ENCODE measurements at regions not wholly inside any gene's neighbourhood (a gene's known extent, or its start where the extent isn't known, plus 50 kb on each side); places are given as distances from the start of the nearest gene placed in this dataset.

DNA sequence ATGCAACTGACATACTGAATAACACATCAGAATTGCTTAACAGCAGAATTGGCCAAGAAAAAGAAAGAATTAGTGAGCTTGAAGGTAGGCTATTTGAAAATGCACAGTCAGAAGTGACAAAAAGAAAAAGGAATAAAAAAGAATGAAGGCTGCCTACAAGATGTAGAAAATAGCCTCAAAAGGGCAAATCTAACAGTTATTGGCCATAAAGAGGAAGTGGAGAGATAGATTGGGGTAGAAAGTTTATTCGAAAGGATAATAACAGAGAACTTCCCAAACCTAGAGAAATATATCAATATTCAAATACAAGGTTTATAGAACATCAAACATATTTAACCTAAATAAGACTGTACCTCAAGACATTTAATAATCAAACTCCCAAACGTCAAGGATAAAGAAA is 67.5 kb downstream of the ATP6V1G3 start:
- no peak for FAIRE-seq

DNA sequence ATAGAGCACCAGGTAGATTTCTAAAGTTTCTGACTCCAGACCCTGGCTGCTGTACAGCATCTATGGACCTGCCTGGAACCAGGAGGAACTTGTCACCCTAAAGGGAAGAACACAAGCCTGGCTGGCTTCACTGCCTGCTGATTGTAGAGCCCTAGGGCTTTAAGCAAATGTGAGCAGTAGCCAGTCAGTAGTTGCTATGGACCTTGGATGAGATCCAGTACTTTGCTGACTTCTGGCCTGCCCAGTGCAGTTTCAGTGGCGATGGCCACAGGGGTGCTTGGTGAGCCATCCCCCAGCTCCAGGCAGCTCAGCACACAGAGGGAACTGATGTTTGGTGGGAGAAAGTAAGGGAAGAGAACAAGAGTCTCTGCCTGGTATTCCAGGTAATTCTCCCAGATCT is 68.4 kb downstream of the ATP6V1G3 start:
- FAIRE-seq = no peak

DNA sequence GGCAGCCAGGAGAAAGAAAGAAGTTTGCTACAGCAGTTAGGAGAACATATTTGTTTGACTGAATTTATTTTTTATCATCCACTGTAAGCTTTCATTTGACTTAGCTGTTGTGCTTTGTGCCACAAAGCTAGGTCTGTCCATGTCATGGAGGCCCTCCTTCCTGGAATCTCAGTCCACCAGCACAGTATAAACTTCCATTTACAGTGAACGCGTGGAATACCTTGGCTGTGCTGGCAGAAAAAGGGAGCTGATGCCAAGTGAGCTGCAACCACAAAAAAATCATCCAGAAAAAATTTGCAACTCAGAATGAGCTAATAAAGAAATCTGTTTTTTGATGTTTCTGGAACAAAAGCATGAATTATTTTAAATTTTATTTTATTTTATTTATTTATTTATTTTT is 72.6 kb downstream of the ATP6V1G3 start:
- no peak for FAIRE-seq

DNA sequence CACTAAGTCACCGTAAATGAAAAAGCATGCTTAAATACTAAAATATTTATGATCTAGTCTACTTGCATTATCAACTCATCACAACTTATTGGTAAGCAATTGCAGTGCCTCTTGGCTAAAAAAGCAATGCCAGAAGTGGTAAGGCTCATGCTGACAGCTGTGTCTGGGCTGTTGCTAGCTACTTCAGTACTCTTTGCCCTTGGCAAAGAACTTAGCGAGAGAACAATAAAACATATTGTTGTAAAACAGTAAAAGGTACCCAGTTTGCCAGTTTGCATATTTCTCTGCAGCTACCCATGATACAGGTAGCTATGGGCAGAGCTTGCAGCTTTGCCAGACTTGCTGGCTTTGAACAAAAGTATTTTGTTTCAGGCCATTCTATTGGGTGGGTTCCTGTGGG is 73.1 kb downstream of the ATP6V1G3 start:
- no peak for FAIRE-seq

DNA sequence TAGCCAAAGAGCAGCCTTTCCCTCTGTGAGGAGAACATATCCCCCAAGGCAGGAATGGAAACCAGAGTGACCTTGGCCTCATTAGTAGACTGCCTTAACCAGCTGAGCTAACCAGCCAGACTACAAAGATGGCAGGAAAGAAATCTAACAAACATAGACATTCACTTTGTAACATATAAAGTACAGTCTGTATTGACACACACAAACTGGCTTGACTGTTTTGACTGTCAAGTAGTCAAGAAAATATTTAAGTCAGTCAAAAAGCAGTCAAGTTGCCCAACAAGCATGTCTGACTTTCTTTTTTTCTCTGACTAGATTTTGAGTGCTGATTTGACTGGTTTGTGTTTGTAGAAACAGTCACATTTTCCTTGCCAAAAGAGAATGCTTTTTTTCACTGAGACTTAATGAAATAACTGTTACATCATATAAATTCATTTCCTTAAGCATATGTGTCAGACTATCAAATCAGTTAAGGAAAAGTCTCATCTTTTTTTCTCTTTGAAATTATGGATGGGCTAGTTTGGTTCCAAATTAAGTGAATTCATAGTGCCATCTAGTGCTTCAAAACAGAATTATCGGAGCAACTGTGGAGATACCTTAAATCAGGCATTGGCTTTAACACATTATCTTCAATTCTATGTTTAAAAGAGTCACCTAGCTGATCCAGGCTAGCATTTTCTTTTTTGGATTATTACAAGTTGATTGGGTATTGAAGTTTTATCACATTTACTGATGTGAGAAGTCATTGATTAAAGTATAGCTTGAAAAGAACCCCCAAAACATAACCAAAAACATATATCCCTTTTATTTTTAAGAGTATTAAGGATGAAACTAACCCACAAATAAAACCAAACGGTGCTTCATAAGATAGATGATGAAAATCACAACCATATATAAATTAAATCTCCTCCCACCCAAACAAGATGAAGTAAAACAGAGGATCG is 75.0 kb downstream of the ATP6V1G3 start:
- peak; percentile 96 for FAIRE-seq

DNA sequence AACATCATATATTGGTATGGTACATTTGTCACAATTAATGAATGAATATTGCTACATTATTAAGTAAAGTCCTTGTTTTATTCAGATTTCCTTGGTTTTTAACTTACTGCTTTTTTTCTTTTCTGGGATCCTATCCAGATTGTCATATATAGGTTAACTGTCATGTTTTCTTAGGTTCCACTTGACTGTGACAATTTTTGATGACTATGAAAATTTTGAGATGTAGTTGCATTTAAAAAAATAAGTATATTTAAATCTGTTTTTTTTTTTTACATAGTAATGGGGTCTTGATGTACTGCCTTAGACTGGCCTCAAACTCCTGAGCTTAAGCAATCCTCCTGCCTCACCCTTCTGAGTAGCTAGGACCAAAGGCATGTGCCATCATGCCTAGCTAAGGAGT is 76.8 kb downstream of the ATP6V1G3 start:
- FAIRE-seq = peak; percentile 17

DNA sequence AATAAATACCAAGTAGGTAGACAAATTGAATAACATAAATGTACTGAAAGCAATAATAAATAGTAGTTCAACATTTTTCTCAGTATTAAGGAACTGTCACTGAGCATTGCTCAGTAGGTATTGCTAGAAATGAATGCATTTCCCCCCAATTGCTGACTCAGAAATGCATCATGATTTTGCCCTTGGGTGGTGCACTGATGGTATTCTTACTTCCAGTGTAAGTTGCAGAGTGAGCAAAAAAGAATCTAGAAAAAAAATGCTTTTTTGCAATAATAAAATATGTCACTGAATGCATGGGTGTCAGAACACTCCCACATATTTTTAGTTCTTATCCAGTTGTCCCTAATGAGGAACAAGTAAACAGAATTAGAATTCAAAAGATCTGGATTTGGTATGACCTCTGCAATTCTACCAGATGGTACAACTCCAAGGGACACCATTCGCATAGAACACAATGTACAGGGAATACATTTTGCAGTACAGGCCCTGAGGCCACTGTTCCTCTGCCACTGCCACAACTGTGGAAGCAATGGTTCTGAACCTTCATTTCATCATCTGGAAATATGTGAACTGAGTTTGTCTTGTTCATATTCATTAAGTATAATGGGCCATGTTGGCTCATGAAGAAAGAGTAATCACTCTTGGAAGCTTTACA is 78.0 kb downstream of the ATP6V1G3 start:
- FAIRE-seq = no peak

DNA sequence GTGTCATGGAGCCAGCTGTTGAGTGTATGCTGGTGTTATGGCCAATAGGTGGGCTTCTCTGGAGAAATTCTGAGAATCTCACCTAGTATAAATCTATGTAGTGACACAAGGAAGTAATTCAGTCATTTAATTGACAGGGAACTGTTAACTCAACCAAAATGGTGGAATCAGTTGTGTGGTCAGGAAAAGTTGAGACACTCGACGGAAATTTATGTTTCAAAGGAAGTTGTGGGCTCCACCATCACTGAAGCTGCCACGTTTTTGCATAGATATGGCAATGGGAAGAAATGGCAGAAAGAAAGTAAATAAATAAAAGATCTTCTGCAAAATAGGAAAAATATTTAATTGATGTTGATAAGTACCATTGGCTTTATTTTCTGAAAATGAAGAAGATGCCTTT is 84.5 kb downstream of the ATP6V1G3 start:
- no peak for FAIRE-seq

DNA sequence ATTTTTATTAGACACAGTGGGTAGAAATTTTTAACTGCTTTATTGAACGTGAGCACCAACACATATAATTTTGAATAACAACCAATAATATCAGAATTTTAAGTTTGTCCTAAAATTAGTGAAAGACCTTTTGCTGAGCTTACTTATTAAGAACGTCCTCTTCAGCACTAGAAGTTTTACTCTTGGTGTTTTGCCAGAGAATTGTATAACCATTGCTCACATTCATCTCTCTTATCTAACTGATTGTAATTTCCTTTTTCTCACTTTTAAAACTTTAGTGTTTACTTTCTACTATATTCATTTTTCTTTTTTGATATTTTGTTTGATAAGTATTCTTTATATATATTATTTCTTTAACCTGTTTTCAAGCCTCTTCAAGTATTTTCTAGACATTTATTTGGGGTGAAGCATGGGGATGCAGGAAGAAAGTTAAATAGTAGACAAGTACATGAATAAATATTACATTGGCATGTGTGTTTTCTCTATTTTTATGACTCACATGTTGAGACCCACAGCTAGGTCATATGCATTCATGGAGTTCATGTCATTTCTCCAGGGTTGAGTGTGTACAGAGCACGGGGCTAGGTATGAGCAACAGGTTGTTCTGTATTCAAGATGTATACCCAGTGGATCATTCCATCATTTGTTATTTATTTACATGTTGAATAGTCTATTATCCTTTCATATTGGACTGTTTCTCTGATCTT is 90.6 kb downstream of the ATP6V1G3 start:
- FAIRE-seq = peak; percentile 29

DNA sequence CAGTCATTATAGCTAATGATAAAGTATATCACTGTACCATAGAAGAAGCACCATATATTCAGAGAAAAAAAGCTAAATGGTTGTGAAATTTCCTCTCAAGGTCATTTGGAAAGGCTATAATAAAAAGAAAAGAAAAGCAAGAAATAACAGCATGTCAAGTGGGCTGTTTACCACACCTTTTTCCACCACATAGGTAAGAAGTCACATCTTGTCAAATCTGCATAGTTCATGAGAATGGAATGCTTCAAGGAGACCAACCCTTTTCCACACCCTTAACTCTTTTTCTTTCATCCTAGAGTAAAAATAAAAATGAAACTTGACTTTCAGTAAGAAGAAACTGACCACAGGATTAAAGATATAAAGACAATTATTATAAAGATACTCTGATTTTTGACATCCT is 91.2 kb downstream of the ATP6V1G3 start:
- no peak for FAIRE-seq

DNA sequence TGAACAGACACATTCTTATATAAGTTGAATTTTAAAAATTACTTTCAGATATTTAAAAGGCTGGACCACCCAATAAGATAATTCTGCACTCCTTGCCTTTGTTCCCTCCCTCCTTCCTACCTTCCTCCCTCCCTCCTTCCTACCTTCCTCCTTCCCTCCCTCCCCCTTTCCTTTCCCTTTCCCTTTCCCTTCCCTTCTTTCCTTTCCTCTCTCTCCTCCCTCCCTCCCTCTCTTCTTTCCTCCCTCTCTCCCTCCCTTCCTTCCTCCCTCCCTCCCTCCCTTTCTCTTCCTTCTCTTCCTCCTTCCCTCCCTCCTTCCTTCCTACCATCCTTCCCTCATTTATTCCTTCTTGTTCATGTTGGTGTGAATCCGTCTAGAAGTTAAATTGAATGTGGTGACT is 93.0 kb downstream of the ATP6V1G3 start:
- FAIRE-seq = no peak

DNA sequence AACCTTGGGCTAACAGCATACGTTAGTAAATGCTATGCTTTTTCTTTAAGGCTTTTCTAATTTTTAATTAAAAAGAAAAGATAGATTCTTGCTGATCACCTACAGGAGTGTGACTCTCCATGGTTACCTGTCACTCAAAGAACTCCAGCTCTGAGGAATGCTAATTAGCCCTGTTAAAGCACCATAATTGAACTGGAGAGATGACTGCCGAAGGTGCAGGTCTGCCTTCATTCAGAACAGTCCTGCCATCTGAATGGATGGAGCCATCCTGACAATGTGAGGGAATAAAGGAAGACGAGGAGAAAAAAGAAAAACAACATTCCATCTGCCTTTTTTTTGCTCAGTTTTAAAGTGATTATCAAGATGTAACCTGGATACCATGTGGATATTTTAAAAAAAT is 94.6 kb downstream of the ATP6V1G3 start:
- no peak for FAIRE-seq

DNA sequence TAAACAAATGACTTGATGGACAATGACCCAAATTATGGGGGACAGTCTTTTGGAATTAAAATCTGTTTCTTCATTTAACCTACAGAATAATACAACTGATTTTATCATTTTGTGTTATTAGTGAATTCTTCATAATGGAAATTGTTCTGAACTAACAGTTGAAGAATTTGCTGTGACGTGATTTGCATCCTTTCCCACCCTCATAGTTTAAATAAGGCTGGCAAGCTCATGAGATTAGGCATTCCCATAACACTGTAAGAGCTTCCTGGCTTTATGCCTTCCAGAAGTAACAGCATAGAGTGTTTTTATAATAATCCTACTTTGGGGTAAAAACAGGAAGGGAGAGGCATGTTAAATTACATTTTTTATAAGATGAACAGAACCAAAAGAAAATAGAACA is 95.7 kb downstream of the ATP6V1G3 start:
- no peak for FAIRE-seq

DNA sequence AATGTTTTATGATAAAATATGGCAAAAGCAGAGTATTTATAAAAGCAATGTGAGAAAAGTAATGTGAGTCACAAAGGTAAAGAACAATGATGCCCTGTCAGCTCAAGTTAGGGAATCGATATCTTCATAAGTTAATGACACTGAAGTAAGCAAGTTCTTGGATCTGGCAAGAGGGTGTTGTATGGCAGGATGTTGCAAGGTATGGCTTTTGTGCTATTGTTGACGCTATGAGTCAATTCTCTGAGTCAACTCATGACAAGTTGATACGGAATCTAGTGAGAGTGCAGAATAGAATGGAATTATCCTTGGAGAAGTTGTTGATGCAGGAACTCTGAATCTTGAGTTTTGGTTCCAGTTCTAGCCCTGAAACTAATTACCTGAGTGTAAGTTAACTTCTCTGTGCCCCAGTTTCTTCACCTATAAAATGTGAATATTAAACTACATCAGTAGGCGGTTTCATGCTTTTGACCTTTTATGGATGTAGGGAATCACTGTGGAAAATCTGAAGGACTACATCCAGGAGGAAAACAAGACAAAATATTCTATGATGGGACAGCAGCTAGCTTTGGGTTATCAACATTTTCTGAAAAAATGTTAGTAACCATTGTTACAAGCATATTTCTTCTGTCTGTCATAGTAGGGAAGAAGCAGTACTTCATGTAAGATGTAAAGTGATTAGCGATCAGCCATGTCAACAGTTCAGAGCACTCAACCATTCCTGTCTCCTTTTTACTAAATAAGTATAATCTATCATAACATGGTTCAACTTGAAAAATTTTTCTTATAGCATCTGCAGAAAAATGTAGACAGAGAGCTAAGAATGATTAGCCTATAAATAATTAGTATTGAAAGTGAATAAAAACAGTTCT is 96.9 kb downstream of the ATP6V1G3 start:
- FAIRE-seq = peak; percentile 32

DNA sequence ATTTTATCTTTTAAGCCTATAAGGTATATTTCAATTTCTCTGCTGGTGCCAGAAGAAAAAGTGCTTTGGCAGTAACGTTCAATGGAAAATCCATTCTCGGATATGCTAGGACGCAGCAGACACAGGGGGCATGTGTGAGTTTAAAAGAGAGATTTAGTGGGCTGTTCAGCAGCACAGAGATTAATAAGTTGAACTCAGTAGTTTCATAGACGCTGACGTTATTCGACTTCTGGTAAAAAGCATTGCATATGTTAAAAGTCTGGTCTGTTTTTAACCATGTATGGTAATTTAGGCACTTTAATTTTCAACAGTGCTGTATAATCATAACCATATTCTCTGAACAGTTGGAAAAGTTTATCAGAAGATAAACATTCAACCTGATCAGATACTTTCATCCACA is 99.6 kb downstream of the ATP6V1G3 start:
- no peak for FAIRE-seq

DNA sequence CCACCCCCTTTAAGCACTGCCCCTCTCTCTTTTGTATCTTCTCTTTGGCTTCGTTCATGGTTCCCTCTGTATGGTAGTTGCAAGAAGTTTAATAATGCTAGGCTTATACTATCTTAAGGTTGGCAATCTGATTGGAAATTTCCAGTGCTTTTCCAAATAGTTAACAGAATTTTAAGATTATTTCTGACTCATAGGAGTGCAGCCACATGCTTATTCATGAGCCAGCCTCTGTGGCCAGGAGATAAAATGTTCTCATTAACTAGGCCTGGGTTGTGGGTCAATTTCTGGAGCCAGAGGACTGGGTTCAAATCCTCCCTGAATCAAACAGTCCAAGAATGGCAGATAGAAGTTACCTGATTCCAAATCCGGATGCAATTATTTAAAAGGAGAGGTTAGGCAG is 103.1 kb downstream of the ATP6V1G3 start:
- FAIRE-seq = no peak

DNA sequence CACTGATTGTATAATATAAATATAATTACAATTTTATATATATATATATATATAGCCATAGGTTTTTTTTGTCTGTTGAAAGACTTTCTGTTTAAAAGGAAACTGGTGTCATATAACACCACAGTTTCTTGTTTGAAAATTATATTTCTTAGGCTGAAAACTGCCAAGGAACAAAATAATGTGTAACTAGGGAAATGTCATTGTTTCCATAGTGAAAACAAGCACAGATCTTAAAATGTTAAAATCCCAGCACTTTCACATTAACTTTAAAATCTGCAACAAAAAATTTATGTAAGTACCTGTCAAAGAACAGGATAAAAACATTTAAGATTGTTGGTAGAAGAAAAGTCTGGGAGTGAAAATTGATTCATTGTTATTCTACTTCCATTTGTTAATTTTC is 104.2 kb downstream of the ATP6V1G3 start:
- peak; percentile 3 for FAIRE-seq

DNA sequence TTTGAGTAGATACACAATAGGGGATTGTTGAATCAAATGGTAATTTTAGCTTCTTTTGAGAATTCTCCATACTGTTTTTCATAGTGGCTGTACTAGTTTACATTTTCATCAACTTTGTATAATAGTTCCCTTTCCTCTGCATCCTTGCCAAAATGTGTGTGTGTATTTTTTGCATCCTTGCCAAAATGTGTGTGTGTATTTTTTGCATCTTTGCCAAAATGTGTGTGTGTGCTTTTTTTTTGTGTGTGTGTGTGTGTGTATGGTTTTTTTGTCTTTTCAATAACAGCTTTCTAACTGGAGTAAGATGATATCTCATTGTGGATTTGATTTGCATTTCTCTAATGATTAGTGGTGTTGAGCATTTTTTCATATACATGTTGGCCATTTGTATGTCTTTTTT is 105.4 kb downstream of the ATP6V1G3 start:
- no peak for FAIRE-seq

DNA sequence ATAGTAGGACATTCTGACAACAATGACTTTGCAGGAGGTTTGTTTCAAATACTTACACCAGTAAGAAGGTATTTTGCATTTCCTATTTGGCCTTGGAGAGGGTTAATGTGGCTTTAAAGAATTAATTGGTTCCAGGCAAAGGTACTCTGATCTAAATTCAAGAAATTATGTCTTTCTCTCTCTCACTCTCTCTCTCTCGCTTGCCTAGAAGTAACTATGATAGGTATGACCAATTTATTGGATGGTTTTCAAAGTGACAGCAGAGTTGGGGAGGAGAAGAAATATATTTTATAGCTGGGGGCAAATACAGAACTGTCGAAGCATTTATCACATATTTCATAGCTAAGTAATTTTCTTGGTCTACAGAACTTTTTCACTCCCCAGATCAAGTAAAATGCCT is 116.0 kb downstream of the ATP6V1G3 start:
- FAIRE-seq = no peak

DNA sequence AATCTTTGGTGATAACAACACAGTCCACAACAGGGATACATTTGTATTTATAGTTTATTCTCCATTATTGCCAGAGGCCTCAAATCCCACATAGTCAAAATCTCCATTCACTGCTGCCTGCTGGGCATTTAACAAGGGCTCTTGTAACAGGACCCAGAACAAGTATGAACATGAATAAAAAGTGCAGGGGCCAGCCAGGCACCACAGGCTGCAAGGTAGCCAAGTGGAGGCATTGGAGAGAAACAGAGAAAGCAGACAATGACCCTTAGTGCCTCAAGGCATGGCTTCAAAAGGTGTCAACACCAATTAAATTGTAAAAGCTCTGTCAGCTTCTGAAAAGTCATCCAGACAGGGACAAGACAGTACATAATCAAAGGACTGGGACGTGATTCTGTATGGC is 116.8 kb downstream of the ATP6V1G3 start:
- no peak for FAIRE-seq

DNA sequence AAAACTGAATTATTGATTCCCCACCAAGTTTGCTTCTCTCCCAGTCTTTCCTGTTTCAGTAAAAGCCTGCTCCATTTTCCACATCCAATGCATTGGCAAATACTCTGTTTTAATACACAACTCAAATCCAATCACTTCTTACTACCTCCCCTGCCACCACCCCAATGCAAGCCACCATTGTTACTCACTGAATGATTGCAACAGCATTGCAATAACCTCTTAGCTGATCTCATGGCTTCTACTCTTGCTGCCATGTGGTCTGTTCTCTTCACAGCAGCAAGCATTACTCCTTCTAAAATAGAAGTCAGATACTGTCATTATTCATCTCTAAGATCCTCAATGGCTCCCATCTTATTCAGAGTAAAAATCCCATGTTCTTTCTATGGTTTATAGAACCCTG is 123.4 kb downstream of the ATP6V1G3 start:
- no peak for FAIRE-seq

DNA sequence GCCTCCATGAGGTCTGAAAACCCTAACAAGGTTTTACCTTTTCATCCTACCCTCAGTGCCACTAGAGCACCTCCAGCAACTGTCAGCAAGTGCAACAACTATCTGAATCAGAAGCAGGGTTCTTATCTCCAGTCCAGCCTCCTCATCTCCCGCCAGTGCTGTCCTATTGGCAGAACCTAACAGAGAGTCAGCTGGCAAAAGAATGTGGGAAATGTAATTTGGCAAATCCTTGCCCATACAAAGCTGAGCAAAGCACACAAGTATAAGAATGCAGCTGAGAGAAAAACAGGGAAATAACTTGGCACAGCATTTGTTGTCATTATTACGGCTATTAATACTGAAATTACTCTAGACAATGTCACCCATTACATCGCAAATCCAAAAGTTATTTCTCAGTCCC is 124.2 kb downstream of the ATP6V1G3 start:
- FAIRE-seq = no peak

DNA sequence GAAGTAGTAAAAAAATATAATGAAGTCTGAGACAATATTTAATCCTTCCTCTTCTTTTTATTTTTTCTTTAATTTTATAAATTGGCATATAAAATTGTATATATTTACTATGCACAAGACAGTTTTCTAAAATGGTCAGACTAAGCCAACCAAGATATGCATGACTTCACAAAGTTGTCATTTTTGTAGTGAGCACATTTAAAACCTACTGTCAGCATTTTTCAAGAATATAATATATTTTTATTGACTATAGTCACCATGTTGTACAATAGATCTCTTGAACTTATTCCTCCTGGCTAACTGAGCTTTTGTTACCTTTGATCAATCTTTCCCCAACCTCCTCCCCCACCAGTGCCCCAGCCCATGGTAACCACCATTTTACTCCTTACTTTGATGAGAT is 129.2 kb downstream of the ATP6V1G3 start:
- FAIRE-seq = no peak
